ENCODE measurements at regions not wholly inside any gene's neighbourhood (a gene's known extent, or its start where the extent isn't known, plus 50 kb on each side); places are given as distances from the start of the nearest gene placed in this dataset.

- H3K4me1 Mint-ChIP-seq (ENCODE audit: unreplicated experiment): no peaks in the 10 kb centered on the region
- no peaks in the 10 kb centered on the region for H3K9me3 Mint-ChIP-seq (ENCODE audit: unreplicated experiment)
- H3K36me3 Mint-ChIP-seq (ENCODE audit: low read depth, unreplicated experiment): no peaks in the 10 kb centered on the region
- no peak for DNase-seq (ENCODE audit: low spot score)
- peaks cover 4% of the 10 kb centered on the region for H3K27me3 Mint-ChIP-seq (ENCODE audit: unreplicated experiment)
- no peak for TF ChIP-seq CTCF (IDR thresholded peaks at IDR 0.05; ENCODE audit: unreplicated experiment)
- no peak overlapping the region for H3K27ac Mint-ChIP-seq (ENCODE audit: unreplicated experiment)
- no peak overlapping the region for H3K4me3 Mint-ChIP-seq (ENCODE audit: unreplicated experiment)
Observed at GRCh38 chr11:110818032-110818687, 105.9 kb upstream of the ARHGAP20 start.

GRCh38 chr11:110812086-110812733 lies 100.0 kb upstream of the ARHGAP20 start:
- peaks cover 9% of the 10 kb centered on the region for H3K4me1 Mint-ChIP-seq (ENCODE audit: unreplicated experiment)
- H3K27ac Mint-ChIP-seq (ENCODE audit: unreplicated experiment): no peak overlapping the region
- H3K4me3 Mint-ChIP-seq (ENCODE audit: unreplicated experiment): no peak overlapping the region
- H3K27me3 Mint-ChIP-seq (ENCODE audit: unreplicated experiment): no peaks in the 10 kb centered on the region
- no peaks in the 10 kb centered on the region for H3K9me3 Mint-ChIP-seq (ENCODE audit: unreplicated experiment)
- DNase-seq (ENCODE audit: low spot score): no peak
- no peaks in the 10 kb centered on the region for H3K36me3 Mint-ChIP-seq (ENCODE audit: low read depth, unreplicated experiment)
- no peak for TF ChIP-seq CTCF (IDR thresholded peaks at IDR 0.05; ENCODE audit: unreplicated experiment)

- no peak overlapping the region for H3K27ac Mint-ChIP-seq (ENCODE audit: unreplicated experiment)
- H3K36me3 Mint-ChIP-seq (ENCODE audit: low read depth, unreplicated experiment): no peaks in the 10 kb centered on the region
- DNase-seq (ENCODE audit: low spot score): no peak
- H3K27me3 Mint-ChIP-seq (ENCODE audit: unreplicated experiment): no peaks in the 10 kb centered on the region
- TF ChIP-seq CTCF (IDR thresholded peaks at IDR 0.05; ENCODE audit: unreplicated experiment): no peak
- H3K4me1 Mint-ChIP-seq (ENCODE audit: unreplicated experiment): peaks cover 9% of the 10 kb centered on the region
- no peak overlapping the region for H3K4me3 Mint-ChIP-seq (ENCODE audit: unreplicated experiment)
- H3K9me3 Mint-ChIP-seq (ENCODE audit: unreplicated experiment): no peaks in the 10 kb centered on the region
Observed at GRCh38 chr11:110809417-110810199, 97.4 kb upstream of the ARHGAP20 start.

- no peak overlapping the region for H3K4me3 Mint-ChIP-seq (ENCODE audit: unreplicated experiment)
- H3K9me3 Mint-ChIP-seq (ENCODE audit: unreplicated experiment): no peaks in the 10 kb centered on the region
- no peak for TF ChIP-seq CTCF (IDR thresholded peaks at IDR 0.05; ENCODE audit: unreplicated experiment)
- H3K36me3 Mint-ChIP-seq (ENCODE audit: low read depth, unreplicated experiment): no peaks in the 10 kb centered on the region
- no peak overlapping the region for H3K27ac Mint-ChIP-seq (ENCODE audit: unreplicated experiment)
- no peak for DNase-seq (ENCODE audit: low spot score)
- no peaks in the 10 kb centered on the region for H3K27me3 Mint-ChIP-seq (ENCODE audit: unreplicated experiment)
- H3K4me1 Mint-ChIP-seq (ENCODE audit: unreplicated experiment): peaks cover 9% of the 10 kb centered on the region
Observed at GRCh38 chr11:110808248-110808647, 96.0 kb upstream of the ARHGAP20 start.

GRCh38 chr11:110807801-110808200 lies 95.6 kb upstream of the ARHGAP20 start:
- Mint-ChIP-seq H3K27ac (ENCODE audit: unreplicated experiment) (no peak overlapping the region), H3K9me3 (ENCODE audit: unreplicated experiment) (no peaks in the 10 kb centered on the region), H3K36me3 (ENCODE audit: low read depth, unreplicated experiment) (no peaks in the 10 kb centered on the region), H3K4me1 (ENCODE audit: unreplicated experiment) (peaks cover 9% of the 10 kb centered on the region), H3K27me3 (ENCODE audit: unreplicated experiment) (no peaks in the 10 kb centered on the region), H3K4me3 (ENCODE audit: unreplicated experiment) (no peak overlapping the region)
- DNase-seq (ENCODE audit: low spot score): no peak
- no peak for TF ChIP-seq CTCF (IDR thresholded peaks at IDR 0.05; ENCODE audit: unreplicated experiment)
